Neural cell (in vitro differentiated cells): ENCODE measurements at regions not wholly inside any gene's neighbourhood (a gene's known extent, or its start where the extent isn't known, plus 50 kb on each side); places are given as distances from the start of the nearest gene placed in this dataset.

Experiments
- CTCF ChIP-seq: fragments of 450-650 bp; IDR thresholded peaks from 2 replicates; pipeline ENCODE4 v1.5.1; 2014; ENCODE audit warnings: antibody characterized with exemption, mild to moderate bottlenecking, moderate library complexity; ENCODE audit not compliant: poor library complexity, severe bottlenecking
- EP300 ChIP-seq: fragments of 450-650 bp; conservative IDR thresholded peaks from 2 replicates; pipeline ENCODE4 v1.6.1; 2014; ENCODE audit warnings: antibody characterized with exemption, mild to moderate bottlenecking, moderate library complexity; ENCODE audit not compliant: poor library complexity, severe bottlenecking
- EZH2 ChIP-seq: fragments of 200-600, 300-800 bp; shearing (Covaris generic), sonication (generic); IDR thresholded peaks from 2 replicates; pipeline ENCODE4 v1.6.1; 2014; ENCODE audit warnings: antibody characterized with exemption, low read length, borderline replicate concordance, mild to moderate bottlenecking; ENCODE audit not compliant: insufficient read depth, poor library complexity, severe bottlenecking
- MXI1 ChIP-seq: fragments of 450-650 bp; conservative IDR thresholded peaks from 2 replicates; pipeline ENCODE4 v1.6.1; 2014; ENCODE audit warnings: antibody characterized with exemption, mild to moderate bottlenecking; ENCODE audit not compliant: poor library complexity, severe bottlenecking
- POLR2AphosphoS5 ChIP-seq: IDR thresholded peaks from 2 replicates; pipeline ENCODE4 v1.6.1; 2012
- RAD21 ChIP-seq: fragments of 450-650 bp; conservative IDR thresholded peaks from 2 replicates; pipeline ENCODE4 v1.6.1; 2014; ENCODE audit warnings: antibody characterized with exemption, mild to moderate bottlenecking, moderate library complexity
- REST ChIP-seq: IDR thresholded peaks from 2 replicates; pipeline ENCODE4 v1.6.1; 2012; ENCODE audit warnings: borderline replicate concordance
- SMC3 ChIP-seq: fragments of 450-650 bp; conservative IDR thresholded peaks from 2 replicates; pipeline ENCODE4 v1.6.1; 2014; ENCODE audit warnings: antibody characterized with exemption, mild to moderate bottlenecking, moderate library complexity; ENCODE audit not compliant: poor library complexity
- TAF1 ChIP-seq: IDR thresholded peaks from 2 replicates; pipeline ENCODE4 v1.6.1; 2012; ENCODE audit warnings: low read depth

DNA sequence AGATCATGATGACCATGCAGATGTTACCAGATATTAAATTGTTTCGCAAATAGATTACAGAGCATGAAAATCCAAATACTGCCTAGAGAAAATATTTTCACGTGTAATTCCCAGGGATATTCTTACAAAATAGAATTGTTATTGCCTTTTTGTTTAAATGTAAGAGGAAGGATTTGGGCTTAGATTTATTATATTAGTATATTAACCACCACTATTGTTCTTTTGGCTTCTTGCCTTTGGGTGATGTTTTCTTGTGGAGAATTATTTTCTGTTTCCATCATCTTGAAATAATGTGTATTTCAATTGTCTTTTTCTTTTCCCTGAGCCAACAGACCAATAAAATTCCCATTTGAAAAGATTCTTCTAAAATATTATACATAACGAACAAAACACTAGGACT lies 109.7 kb upstream of the NUDT7 start:
- TF ChIP-seq CTCF (no peak), MXI1 (no peak), SMC3 (no peak), REST (no peak), EZH2 (no peak), EP300 (no peak), POLR2AphosphoS5 (no peak), TAF1 (no peak), RAD21 (no peak)
